IMR-90 (cell line): ENCODE measurements at regions not wholly inside any gene's neighbourhood (a gene's known extent, or its start where the extent isn't known, plus 50 kb on each side); places are given as distances from the start of the nearest gene placed in this dataset.

Experiments used
- CTCF ChIP-seq: conservative IDR thresholded peaks from 2 replicates; pipeline ENCODE4 v1.5.1; 2012; ENCODE audit warnings: mild to moderate bottlenecking, low read depth, low read length, improper control_type of control experiment
- POLR2A ChIP-seq: IDR thresholded peaks from 2 replicates; pipeline ENCODE4 v1.6.1; 2012; ENCODE audit warnings: mild to moderate bottlenecking, low read depth, low read length

GRCh38 chr4:14669371-14669770 is 332.9 kb upstream of the CPEB2 start:
- no peak for TF ChIP-seq POLR2A
- TF ChIP-seq CTCF = no peak
